ENCODE measurements at regions not wholly inside any gene's neighbourhood (a gene's known extent, or its start where the extent isn't known, plus 50 kb on each side); places are given as distances from the start of the nearest gene placed in this dataset.

DNA sequence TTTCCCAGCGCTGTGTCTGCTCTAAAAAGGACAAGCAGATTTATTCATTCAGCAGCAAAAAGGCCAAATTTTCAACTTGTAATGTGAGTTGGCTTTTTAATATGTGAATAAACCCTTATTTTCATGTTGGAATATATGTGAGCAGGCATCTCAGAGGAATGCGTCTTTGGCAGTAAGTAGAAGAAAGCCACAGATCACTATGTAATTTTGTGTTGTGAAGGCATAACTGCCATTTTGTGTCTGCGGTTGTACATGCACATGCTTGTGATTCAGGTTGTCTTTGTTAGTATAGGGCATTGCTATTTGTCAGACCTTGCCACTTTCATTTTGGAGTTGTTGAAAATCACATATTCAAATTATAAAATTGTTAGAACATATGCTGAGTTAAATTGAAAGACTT, 398.8 kb upstream of the RGS6 start:
- Mint-ChIP-seq H3K4me3 (no peak overlapping the region), H3K27me3 (ENCODE audit: low read depth) (no peaks in the 10 kb centered on the region), H3K27ac (ENCODE audit: unreplicated experiment) (no peak overlapping the region), H3K4me1 (peaks cover 29% of the 10 kb centered on the region), H3K36me3 (ENCODE audit: low read depth) (peaks cover 3% of the 10 kb centered on the region), H3K9me3 (no peaks in the 10 kb centered on the region)
- no peak for TF ChIP-seq CTCF (conservative IDR thresholded peaks at IDR 0.05)
- no peak for DNase-seq (ENCODE audit: low read depth, low spot score)

DNA sequence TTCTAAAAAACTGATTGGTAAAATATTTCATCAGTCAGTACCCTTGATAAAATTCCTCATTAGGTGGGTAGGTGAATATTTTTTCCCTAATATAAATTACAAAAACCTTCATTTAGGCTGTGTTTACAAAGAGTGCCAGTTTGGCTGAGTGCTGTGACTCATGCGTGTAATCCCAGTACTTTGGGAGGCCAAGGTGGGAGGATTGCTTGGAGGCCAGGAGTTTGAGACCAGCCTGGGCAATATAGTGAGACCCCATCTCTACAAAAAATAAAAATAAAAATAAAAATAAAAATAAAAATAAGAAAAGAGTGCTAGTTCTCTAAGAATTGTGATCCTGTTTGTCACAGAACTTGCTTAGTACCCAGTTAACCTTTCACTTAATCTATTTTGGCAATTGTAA, 398.4 kb upstream of the RGS6 start:
- no peak overlapping the region for H3K27ac Mint-ChIP-seq (ENCODE audit: unreplicated experiment)
- TF ChIP-seq CTCF (conservative IDR thresholded peaks at IDR 0.05), result no peak

GRCh38 chr14:71534506-71534905, 397.7 kb upstream of the RGS6 start:
- Mint-ChIP-seq H3K27me3 (ENCODE audit: low read depth) (no peaks in the 10 kb centered on the region), H3K27ac (ENCODE audit: unreplicated experiment) (no peak overlapping the region), H3K4me3 (no peak overlapping the region), H3K36me3 (ENCODE audit: low read depth) (peaks cover 3% of the 10 kb centered on the region), H3K4me1 (peaks cover 41% of the 10 kb centered on the region), H3K9me3 (no peaks in the 10 kb centered on the region)
- no peak for DNase-seq (ENCODE audit: low read depth, low spot score)
- TF ChIP-seq CTCF (conservative IDR thresholded peaks at IDR 0.05), result no peak

More for the DNA sequence above, 398.4 kb upstream of the RGS6 start:
- H3K4me3 Mint-ChIP-seq, result no peak overlapping the region
- peaks cover 33% of the 10 kb centered on the region for H3K4me1 Mint-ChIP-seq
- no peak for DNase-seq (ENCODE audit: low read depth, low spot score)
- no peaks in the 10 kb centered on the region for H3K27me3 Mint-ChIP-seq (ENCODE audit: low read depth)
- H3K36me3 Mint-ChIP-seq (ENCODE audit: low read depth), result peaks cover 3% of the 10 kb centered on the region
- no peaks in the 10 kb centered on the region for H3K9me3 Mint-ChIP-seq

DNA sequence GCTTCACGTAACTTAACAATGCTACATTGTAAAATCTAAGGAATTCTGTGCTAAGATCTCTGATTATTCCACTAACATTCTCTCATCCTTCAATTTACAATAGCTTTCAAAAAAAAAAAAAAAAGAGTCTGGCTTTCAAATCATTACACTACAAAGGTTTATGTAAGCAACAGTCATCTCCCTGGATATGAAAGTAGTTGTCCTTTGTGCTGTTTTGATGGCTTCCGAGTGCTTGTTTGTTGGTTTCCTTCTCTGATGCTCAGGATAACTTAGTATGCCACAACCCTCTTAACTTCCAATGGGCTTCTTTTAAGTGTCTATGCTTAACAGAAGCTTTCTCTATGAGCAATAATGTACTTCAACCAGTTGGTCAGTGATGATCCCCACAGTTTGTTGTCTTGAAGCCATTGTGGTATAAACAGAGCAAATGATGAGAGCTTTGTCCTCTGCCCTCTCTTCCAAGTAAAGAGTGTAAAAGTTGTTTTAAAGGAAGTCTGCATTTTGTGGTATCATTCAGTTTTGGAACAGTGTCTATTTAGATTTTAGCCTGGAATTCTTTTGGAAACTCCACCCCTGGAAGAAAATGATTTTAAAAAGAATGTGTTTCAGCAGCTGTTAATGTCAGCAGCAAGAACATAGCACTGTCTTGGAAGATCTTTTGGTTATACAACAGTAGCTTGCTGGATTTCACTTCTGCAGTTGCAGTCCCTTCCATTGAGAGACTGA, 396.1 kb upstream of the RGS6 start:
- H3K4me1 Mint-ChIP-seq, result peaks cover 41% of the 10 kb centered on the region
- H3K4me3 Mint-ChIP-seq, result no peak overlapping the region
- no peaks in the 10 kb centered on the region for H3K9me3 Mint-ChIP-seq
- no peak for TF ChIP-seq CTCF (conservative IDR thresholded peaks at IDR 0.05)
- no peaks in the 10 kb centered on the region for H3K27me3 Mint-ChIP-seq (ENCODE audit: low read depth)
- no peak overlapping the region for H3K27ac Mint-ChIP-seq (ENCODE audit: unreplicated experiment)
- no peak for DNase-seq (ENCODE audit: low read depth, low spot score)
- no peaks in the 10 kb centered on the region for H3K36me3 Mint-ChIP-seq (ENCODE audit: low read depth)

GRCh38 chr14:71536927-71537772, 395.1 kb upstream of the RGS6 start:
- no peaks in the 10 kb centered on the region for H3K27me3 Mint-ChIP-seq (ENCODE audit: low read depth)
- no peaks in the 10 kb centered on the region for H3K9me3 Mint-ChIP-seq
- peaks cover 39% of the 10 kb centered on the region for H3K4me1 Mint-ChIP-seq
- H3K27ac Mint-ChIP-seq (ENCODE audit: unreplicated experiment), result no peak overlapping the region
- H3K36me3 Mint-ChIP-seq (ENCODE audit: low read depth), result no peaks in the 10 kb centered on the region
- TF ChIP-seq CTCF (conservative IDR thresholded peaks at IDR 0.05), result no peak
- no peak overlapping the region for H3K4me3 Mint-ChIP-seq
- DNase-seq (ENCODE audit: low read depth, low spot score), result no peak

Data from neural crest cell (in vitro differentiated cells).